HepG2 (cell line): ENCODE measurements at regions not wholly inside any gene's neighbourhood (a gene's known extent, or its start where the extent isn't known, plus 50 kb on each side); places are given as distances from the start of the nearest gene placed in this dataset.

Experiments used
- ATAC-seq: fragments of 200-7000 bp; cut with Tn5 transposase; 3 replicates; pipeline ENCODE4 v1.9.1; 2020; ENCODE audit warnings: mild to moderate bottlenecking, moderate library complexity
- BruUV-seq: library from RNA; stranded (reverse); fragments of 400-500 nt; replicated peaks from 2 replicates; lab custom pipeline; 2021; lab: Mats Ljungman, UMichigan
- CTCF ChIA-PET: fragments of 300-600 bp; formaldehyde crosslinking; extraction: SDS; loops from one replicate; lab custom pipeline; 2021; ENCODE audit warnings: low total read pairs, inconsistent platforms, low intra/inter-chr PET ratio; lab: Yijun Ruan, JAX
- POLR2A ChIA-PET: fragments of 350-600 bp; sonication (Branson Sonifier 250); formaldehyde crosslinking; loops from one replicate; lab custom pipeline; 2020; ENCODE audit warnings: antibody characterized with exemption, inconsistent platforms; lab: Yijun Ruan, JAX
- DNase-seq: peaks from one replicate; pipeline ENCODE4 v3.0.0-alpha.2; 2015; ENCODE audit warnings: low spot score
- FAIRE-seq: peaks from 3 replicates; lab custom pipeline; 2011; peaks lifted over from hg19 to GRCh38; lab: Jason Lieb, UNC
- H2AFZ ChIP-seq: one replicate; pipeline ENCODE4 v1.6.1; 2011; ENCODE audit warnings: low read length, inconsistent platforms
- H3K27ac ChIP-seq: fragments of 300-600 bp; 3 replicates; pipeline ENCODE4 v1.8.0; 2011; ENCODE audit warnings: mixed run types, mild to moderate bottlenecking, mixed read lengths, low read length, inconsistent platforms; ENCODE audit not compliant: insufficient read depth; ENCODE audit errors: extremely low read length
- H3K27me3 ChIP-seq, 2 experiments: fragments of 200-600 bp in 1 of 2; 2 replicates in 1 of 2; 3 replicates in 1 of 2; pipeline versions ENCODE4 v1.6.0 to v1.8.0; 2011; ENCODE audit warnings: low read length in 2 of 2, mild to moderate bottlenecking in 2 of 2, moderate library complexity in 2 of 2, inconsistent platforms in 1 of 2; ENCODE audit not compliant: insufficient read depth in 2 of 2, control insufficient read depth in 1 of 2
- H3K36me3 ChIP-seq, 2 experiments: fragments of 200-600 bp in 1 of 2; replicated peaks in 1 of 2; 2 replicates in 1 of 2; 3 replicates in 1 of 2; pipeline versions ENCODE4 v1.5.1 to v1.8.0; 2011; ENCODE audit warnings: low read length in 2 of 2, inconsistent platforms in 1 of 2; ENCODE audit not compliant: insufficient read depth in 2 of 2, control insufficient read depth in 1 of 2
- H3K4me1 ChIP-seq: 2 replicates; pipeline ENCODE4 v1.5.1; 2012; ENCODE audit warnings: low read length, inconsistent platforms; ENCODE audit not compliant: insufficient read depth
- H3K4me2 ChIP-seq: 2 replicates; pipeline ENCODE4 v1.6.0; 2011; ENCODE audit warnings: low read depth, low read length, inconsistent platforms
- H3K4me3 ChIP-seq, 3 experiments: fragments of 200-600 bp in 1 of 3; sonication (generic), shearing (Covaris generic) in 1 of 3; replicated peaks in 1 of 3; 2 replicates each; pipeline ENCODE4 v1.5.1; 2011 to 2016; ENCODE audit warnings: low read length in 3 of 3, inconsistent platforms in 2 of 3, low read depth in 2 of 3, mild to moderate bottlenecking in 2 of 3, control low read depth in 1 of 3, mixed read lengths in 1 of 3; ENCODE audit not compliant: insufficient read depth in 1 of 3
- H3K79me2 ChIP-seq: one replicate; pipeline ENCODE4 v1.6.1; 2011; ENCODE audit warnings: low read length, inconsistent platforms; ENCODE audit not compliant: insufficient read depth
- H3K9ac ChIP-seq: 2 replicates; pipeline ENCODE4 v1.6.0; 2011; ENCODE audit warnings: mild to moderate bottlenecking, low read depth, low read length, inconsistent platforms; ENCODE audit not compliant: insufficient read depth
- H3K9me3 ChIP-seq: 2 replicates; pipeline ENCODE4 v1.5.1; 2012; ENCODE audit warnings: mild to moderate bottlenecking, low read length
- H4K20me1 ChIP-seq: 2 replicates; pipeline ENCODE4 v1.6.0; 2011; ENCODE audit warnings: inconsistent platforms, mild to moderate bottlenecking, low read length, moderate library complexity; ENCODE audit not compliant: insufficient read depth
- DDIT3 ChIP-seq: sonication (generic); formaldehyde crosslinking; IDR thresholded peaks from 2 replicates; pipeline ENCODE4 v1.4.0; 2020; ENCODE audit warnings: mild to moderate bottlenecking, missing genetic modification reagents
- ETV5 ChIP-seq: IDR thresholded peaks from 2 replicates; pipeline ENCODE4 v1.6.1; 2018; ENCODE audit warnings: missing biosample characterization, missing genetic modification reagents, inconsistent platforms, borderline replicate concordance
- GATA4 ChIP-seq: sonication (generic); IDR thresholded peaks from 2 replicates; pipeline ENCODE4 v1.6.1; 2016; ENCODE audit warnings: antibody characterized with exemption, low read depth, borderline replicate concordance
- RCOR2 ChIP-seq: IDR thresholded peaks from 2 replicates; pipeline ENCODE4 v1.6.1; 2016; ENCODE audit warnings: missing biosample characterization, missing genetic modification reagents
- RXRA ChIP-seq: sonication (generic); formaldehyde crosslinking; IDR thresholded peaks from 2 replicates; pipeline ENCODE4 v1.5.1; 2020; ENCODE audit warnings: missing genetic modification reagents
- SMYD3 ChIP-seq: sonication (generic); formaldehyde crosslinking; IDR thresholded peaks from 2 replicates; pipeline ENCODE4 v1.8.1; 2023; ENCODE audit warnings: mild to moderate bottlenecking, missing genetic modification reagents
- ZBTB1 ChIP-seq: sonication (generic); formaldehyde crosslinking; IDR thresholded peaks from 2 replicates; pipeline ENCODE4 v1.4.0; 2020; ENCODE audit warnings: missing genetic modification reagents, borderline replicate concordance
- ZBTB34 ChIP-seq: sonication (generic); formaldehyde crosslinking; IDR thresholded peaks from 2 replicates; pipeline ENCODE4 v1.8.0; 2022; ENCODE audit warnings: mild to moderate bottlenecking, missing genetic modification reagents
- ZEB1 ChIP-seq: IDR thresholded peaks from 2 replicates; pipeline ENCODE4 v1.6.1; 2012; ENCODE audit warnings: mild to moderate bottlenecking, low read depth, inconsistent platforms; ENCODE audit not compliant: insufficient replicate concordance
- ZMYM2 ChIP-seq: sonication (generic); formaldehyde crosslinking; IDR thresholded peaks from 2 replicates; pipeline ENCODE4 v1.8.0; 2022; ENCODE audit warnings: mild to moderate bottlenecking, missing genetic modification reagents
- ZNF329 ChIP-seq: sonication (generic); formaldehyde crosslinking; IDR thresholded peaks from 2 replicates; pipeline ENCODE4 v1.9.0; 2021; ENCODE audit warnings: low read depth, mild to moderate bottlenecking, missing genetic modification reagents
- ZNF34 ChIP-seq: sonication (generic); formaldehyde crosslinking; IDR thresholded peaks from 2 replicates; pipeline ENCODE4 v1.4.0; 2020; ENCODE audit warnings: mild to moderate bottlenecking, missing genetic modification reagents, borderline replicate concordance
- ZNF607 ChIP-seq: sonication (generic); formaldehyde crosslinking; IDR thresholded peaks from 2 replicates; pipeline ENCODE4 v1.5.1; 2020; ENCODE audit warnings: missing genetic modification reagents, mild to moderate bottlenecking, borderline replicate concordance
- ZNF609 ChIP-seq: sonication (generic); formaldehyde crosslinking; IDR thresholded peaks from 2 replicates; pipeline ENCODE4 v1.4.0; 2020; ENCODE audit warnings: mild to moderate bottlenecking, missing genetic modification reagents, borderline replicate concordance
- ZNF749 ChIP-seq: sonication (generic); formaldehyde crosslinking; IDR thresholded peaks from 2 replicates; pipeline ENCODE4 v1.8.0; 2022; ENCODE audit warnings: mild to moderate bottlenecking, missing genetic modification reagents, moderate library complexity, borderline replicate concordance
- WGBS: methylation state at CpG from one replicate; pipeline ENCODE4 v1.1.6; 2017; ENCODE audit warnings: low lambda C conversion rate; 5-methylcytosine and 5-hydroxymethylcytosine counted together
- in situ Hi-C: cut with HindIII; loops from 2 replicates; pipeline ENCODE4 v1.10.0; 2017; ENCODE audit warnings: low pct_unique_long_range_greater_than_20kb; ENCODE audit not compliant: extremely low pct_ligation_motif_present
- intact Hi-C: fragments of 100-400 bp; cut with micrococcal nuclease; formaldehyde crosslinking; loops from one replicate; pipeline ENCODE4 v1.10.0; 2022; ENCODE audit not compliant: unreplicated experiment
- TF ChIP-seq, protein P1 (sequence below): sonication (generic); formaldehyde crosslinking; IDR thresholded peaks from 2 replicates; pipeline ENCODE4 v1.4.0; 2020; ENCODE audit warnings: mild to moderate bottlenecking, low read depth, missing genetic modification reagents

GRCh38 chr12:77522247-77522646 is 308.4 kb upstream of the NAV3 start:
- H3K36me3 ChIP-seq = no peaks in the 10 kb centered on the region
- in situ Hi-C loops (no loop called here), intact Hi-C loops (no loop called here)
- FAIRE-seq (no peak), ATAC-seq (no peak), DNase-seq (no peak)
- H3K9ac ChIP-seq = no peak overlapping the region
- no peaks in the 10 kb centered on the region for H3K4me1 ChIP-seq
- no peaks in the 10 kb centered on the region for H3K27me3 ChIP-seq
- H3K4me2 ChIP-seq = no peak overlapping the region
- no peaks in the 10 kb centered on the region for H3K79me2 ChIP-seq
- WGBS = 7% methylated on average over 1 of the region's 1 CpG
- H3K4me3 ChIP-seq = no peak overlapping the region
- no peaks in the 10 kb centered on the region for H4K20me1 ChIP-seq
- H2AFZ ChIP-seq = no peak overlapping the region
- H3K9me3 ChIP-seq = no peaks in the 10 kb centered on the region
- H3K27ac ChIP-seq = no peak overlapping the region
- ChIA-PET CTCF (no interaction called here), POLR2A (no interaction called here)
- BruUV-seq = no TSS peak
- no peak for TF ChIP-seq ZNF749 (CRISPR knock-in tag)
- TF ChIP-seq, protein P1, sequence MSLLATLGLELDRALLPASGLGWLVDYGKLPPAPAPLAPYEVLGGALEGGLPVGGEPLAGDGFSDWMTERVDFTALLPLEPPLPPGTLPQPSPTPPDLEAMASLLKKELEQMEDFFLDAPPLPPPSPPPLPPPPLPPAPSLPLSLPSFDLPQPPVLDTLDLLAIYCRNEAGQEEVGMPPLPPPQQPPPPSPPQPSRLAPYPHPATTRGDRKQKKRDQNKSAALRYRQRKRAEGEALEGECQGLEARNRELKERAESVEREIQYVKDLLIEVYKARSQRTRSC = no peak
- no peak for TF ChIP-seq ZNF607
- no peak for TF ChIP-seq ZNF34 (CRISPR knock-in tag)
- no peak for TF ChIP-seq GATA4
- TF ChIP-seq ZBTB1 (CRISPR knock-in tag) = no peak
- no peak for TF ChIP-seq ZNF609 (CRISPR knock-in tag)
- no peak for TF ChIP-seq ZEB1
- no peak for TF ChIP-seq ETV5 (CRISPR knock-in tag)
- TF ChIP-seq ZMYM2 (CRISPR knock-in tag) = no peak
- no peak for TF ChIP-seq RCOR2 (CRISPR knock-in tag)
- TF ChIP-seq DDIT3 (CRISPR knock-in tag) = no peak
- TF ChIP-seq SMYD3 (CRISPR knock-in tag) = no peak
- no peak for TF ChIP-seq ZNF329 (CRISPR knock-in tag)
- no peak for TF ChIP-seq RXRA (CRISPR knock-in tag)
- TF ChIP-seq ZBTB34 (CRISPR knock-in tag) = no peak
